ENCODE measurements at regions not wholly inside any gene's neighbourhood (a gene's known extent, or its start where the extent isn't known, plus 50 kb on each side); places are given as distances from the start of the nearest gene placed in this dataset.

DNA sequence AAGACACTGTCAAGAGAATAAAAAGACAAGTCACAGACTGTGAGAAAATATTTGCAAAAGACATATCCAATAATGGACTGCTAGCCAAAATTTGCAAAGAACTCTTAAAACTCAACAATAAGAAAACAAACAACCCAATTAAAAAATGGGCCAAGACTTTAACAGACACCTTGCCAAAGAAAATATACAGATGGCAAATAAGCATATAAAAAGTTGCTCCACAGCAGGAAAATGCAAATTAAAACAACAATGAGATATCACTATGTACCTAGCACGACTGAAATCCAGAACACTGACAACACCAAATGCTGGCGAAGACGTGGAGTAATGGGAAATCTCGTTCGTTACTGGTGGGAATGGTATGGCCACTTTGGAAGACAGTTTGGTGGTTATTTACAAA lies 228.9 kb downstream of the TTC8 start:
- TF ChIP-seq, protein P1, sequence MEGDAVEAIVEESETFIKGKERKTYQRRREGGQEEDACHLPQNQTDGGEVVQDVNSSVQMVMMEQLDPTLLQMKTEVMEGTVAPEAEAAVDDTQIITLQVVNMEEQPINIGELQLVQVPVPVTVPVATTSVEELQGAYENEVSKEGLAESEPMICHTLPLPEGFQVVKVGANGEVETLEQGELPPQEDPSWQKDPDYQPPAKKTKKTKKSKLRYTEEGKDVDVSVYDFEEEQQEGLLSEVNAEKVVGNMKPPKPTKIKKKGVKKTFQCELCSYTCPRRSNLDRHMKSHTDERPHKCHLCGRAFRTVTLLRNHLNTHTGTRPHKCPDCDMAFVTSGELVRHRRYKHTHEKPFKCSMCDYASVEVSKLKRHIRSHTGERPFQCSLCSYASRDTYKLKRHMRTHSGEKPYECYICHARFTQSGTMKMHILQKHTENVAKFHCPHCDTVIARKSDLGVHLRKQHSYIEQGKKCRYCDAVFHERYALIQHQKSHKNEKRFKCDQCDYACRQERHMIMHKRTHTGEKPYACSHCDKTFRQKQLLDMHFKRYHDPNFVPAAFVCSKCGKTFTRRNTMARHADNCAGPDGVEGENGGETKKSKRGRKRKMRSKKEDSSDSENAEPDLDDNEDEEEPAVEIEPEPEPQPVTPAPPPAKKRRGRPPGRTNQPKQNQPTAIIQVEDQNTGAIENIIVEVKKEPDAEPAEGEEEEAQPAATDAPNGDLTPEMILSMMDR (IDR thresholded peaks at IDR 0.05) = no peak
- no peaks in the 10 kb centered on the region for H3K4me1 ChIP-seq

DNA sequence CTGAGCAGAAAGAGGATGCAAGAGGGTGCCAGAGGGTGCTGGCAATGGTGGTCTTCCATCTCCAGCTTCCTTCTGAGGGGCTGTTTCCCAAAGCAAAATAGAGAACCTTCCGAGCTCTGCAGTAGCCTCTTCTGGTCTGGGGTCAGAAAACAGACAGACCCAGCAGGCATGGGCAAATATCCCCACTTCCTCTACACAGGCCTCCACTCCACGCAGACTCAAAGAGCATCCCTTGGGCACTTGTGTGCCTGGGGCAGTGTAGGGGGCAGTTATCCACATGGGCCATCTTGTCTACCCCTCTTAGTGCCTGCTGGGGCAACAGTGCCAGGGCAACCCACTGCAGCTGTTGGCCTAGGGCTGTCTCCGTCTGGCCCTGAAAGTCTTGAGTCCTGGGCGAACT lies 231.9 kb downstream of the TTC8 start:
- no peaks in the 10 kb centered on the region for H3K4me1 ChIP-seq
- H3K9me3 ChIP-seq = no peaks in the 10 kb centered on the region
- no peaks in the 10 kb centered on the region for H3K36me3 ChIP-seq
- H3K27me3 ChIP-seq = no peaks in the 10 kb centered on the region
- no peak overlapping the region for H3K27ac ChIP-seq
- intact Hi-C loops (cut with DNase I; ENCODE audit: low total_unique reads) = no loop called here
- TF ChIP-seq, protein P1 (IDR thresholded peaks at IDR 0.05) = no peak
- no peak for DNase-seq
- no peak overlapping the region for H3K4me3 ChIP-seq

More for the DNA sequence above, 228.9 kb downstream of the TTC8 start:
- intact Hi-C loops (cut with DNase I; ENCODE audit: low total_unique reads) = no loop called here
- H3K27ac ChIP-seq = no peak overlapping the region
- H3K4me3 ChIP-seq = no peak overlapping the region
- DNase-seq = no peak
- H3K27me3 ChIP-seq = no peaks in the 10 kb centered on the region
- no peaks in the 10 kb centered on the region for H3K36me3 ChIP-seq
- no peaks in the 10 kb centered on the region for H3K9me3 ChIP-seq

DNA sequence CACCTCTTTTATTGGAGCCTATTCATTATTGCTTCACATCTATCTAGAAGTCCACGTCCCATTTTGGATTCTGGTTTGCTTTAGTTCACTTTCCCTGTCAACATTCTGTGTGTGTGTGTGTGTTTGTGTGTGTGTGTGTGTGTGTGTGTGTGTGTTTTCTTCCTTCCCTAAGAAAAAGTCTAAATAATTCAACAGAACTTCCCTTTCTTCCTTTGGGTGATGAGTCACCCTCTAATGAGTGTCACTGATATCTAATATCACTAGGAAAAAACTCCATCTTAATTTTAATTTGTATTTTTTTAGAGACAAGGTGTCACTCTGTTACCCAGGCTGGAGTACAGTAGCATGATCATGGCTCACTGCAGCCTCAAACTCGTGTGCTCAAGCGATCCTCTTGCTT lies 234.2 kb downstream of the TTC8 start:
- TF ChIP-seq, protein P1 (IDR thresholded peaks at IDR 0.05) = no peak
- intact Hi-C loops (cut with DNase I; ENCODE audit: low total_unique reads) = no loop called here
- Histone ChIP-seq H3K36me3 (no peaks in the 10 kb centered on the region), H3K27ac (no peak overlapping the region), H3K4me3 (no peak overlapping the region), H3K9me3 (no peaks in the 10 kb centered on the region), H3K27me3 (no peaks in the 10 kb centered on the region), H3K4me1 (no peaks in the 10 kb centered on the region)
- no peak for DNase-seq

DNA sequence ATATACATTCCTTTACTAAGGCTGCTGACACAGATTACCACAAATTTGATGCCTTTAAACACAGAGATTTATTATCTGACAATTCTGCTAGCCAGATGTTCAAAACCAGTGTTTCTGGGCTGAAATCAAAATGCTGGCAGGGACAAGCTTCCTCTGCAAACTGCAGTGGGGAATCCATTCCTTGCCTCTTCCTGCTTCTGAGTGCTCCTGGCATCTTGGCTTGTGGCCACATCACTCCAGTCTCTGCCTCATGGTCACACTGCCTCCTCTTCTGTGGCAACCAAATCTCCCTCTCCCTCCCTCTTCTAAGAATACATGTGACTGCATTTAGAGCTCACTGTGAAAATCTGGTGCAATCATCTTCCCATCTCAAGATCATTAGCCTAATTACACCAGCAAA lies 235.7 kb downstream of the TTC8 start:
- Histone ChIP-seq H3K4me3 (no peak overlapping the region), H3K27me3 (no peaks in the 10 kb centered on the region), H3K36me3 (no peaks in the 10 kb centered on the region), H3K9me3 (no peaks in the 10 kb centered on the region), H3K4me1 (no peaks in the 10 kb centered on the region), H3K27ac (no peak overlapping the region)
- intact Hi-C loops (cut with DNase I; ENCODE audit: low total_unique reads) = no loop called here
- DNase-seq = no peak
- TF ChIP-seq, protein P1 (IDR thresholded peaks at IDR 0.05) = no peak

DNA sequence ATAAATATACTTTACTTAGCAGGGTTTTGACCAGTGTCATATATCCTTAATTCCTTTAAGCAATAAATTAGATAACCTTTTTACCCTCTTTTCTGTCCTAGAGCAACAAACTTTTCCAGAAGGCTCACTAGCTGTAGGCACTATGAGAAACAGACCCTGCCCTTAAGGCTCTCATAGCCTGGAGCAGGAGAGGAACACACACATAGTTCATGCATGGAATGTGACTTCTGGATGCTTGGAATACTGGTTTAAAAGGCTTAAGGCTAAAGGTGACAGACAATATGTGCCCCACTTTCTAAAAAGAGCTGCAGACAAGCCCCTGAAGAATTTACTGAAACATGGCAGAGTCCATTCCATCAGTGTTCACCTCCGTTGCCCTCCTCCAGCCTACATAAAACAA lies 237.2 kb downstream of the TTC8 start:
- H3K27me3 ChIP-seq = no peaks in the 10 kb centered on the region
- no peak for DNase-seq
- intact Hi-C loops (cut with DNase I; ENCODE audit: low total_unique reads) = no loop called here
- H3K4me3 ChIP-seq = no peak overlapping the region
- TF ChIP-seq, protein P1 (IDR thresholded peaks at IDR 0.05) = no peak
- no peaks in the 10 kb centered on the region for H3K9me3 ChIP-seq
- H3K4me1 ChIP-seq = no peaks in the 10 kb centered on the region
- no peak overlapping the region for H3K27ac ChIP-seq
- H3K36me3 ChIP-seq = no peaks in the 10 kb centered on the region

DNA sequence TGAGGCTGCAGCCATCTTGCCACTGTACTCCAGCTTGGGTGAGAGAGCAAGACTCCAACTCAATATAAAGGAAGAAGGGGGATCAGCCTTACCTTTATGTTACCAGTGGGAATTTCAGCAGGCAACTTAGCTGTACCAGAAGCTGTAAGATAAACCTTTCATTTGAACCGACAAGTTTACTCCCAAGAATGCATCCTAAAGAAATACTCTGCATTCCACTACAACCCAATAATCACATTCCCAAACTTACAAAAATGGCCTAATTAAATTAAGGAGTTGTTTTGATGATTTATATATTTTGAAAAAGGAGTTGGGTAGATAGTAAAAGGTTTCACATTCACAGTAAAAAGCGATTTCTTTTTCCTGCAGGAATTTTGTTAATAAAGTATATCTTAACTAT lies 241.4 kb downstream of the TTC8 start:
- Histone ChIP-seq H3K27ac (no peak overlapping the region), H3K36me3 (no peaks in the 10 kb centered on the region), H3K9me3 (no peaks in the 10 kb centered on the region), H3K4me3 (no peak overlapping the region), H3K4me1 (no peaks in the 10 kb centered on the region), H3K27me3 (no peaks in the 10 kb centered on the region)
- TF ChIP-seq, protein P1 (IDR thresholded peaks at IDR 0.05) = no peak
- DNase-seq = no peak
- intact Hi-C loops (cut with DNase I; ENCODE audit: low total_unique reads) = no loop called here
